Cerebellar cortex (tissue), 1 donor: ENCODE measurements at regions not wholly inside any gene's neighbourhood (a gene's known extent, or its start where the extent isn't known, plus 50 kb on each side); places are given as distances from the start of the nearest gene placed in this dataset.
"Not testable (repeated sequence)": the region's sequence is repeated elsewhere in the genome, so short reads cannot be mapped to it uniquely, and the experiment has no call there.

Experiments used
- DNase-seq: peaks from one replicate; pipeline ENCODE4 v3.0.0-alpha.2; 2015; ENCODE audit warnings: low spot score

- DNase-seq: no peak
Measured at GRCh38 chr7:109460296-109460695, 890.6 kb downstream of the DNAJB9 start.

- no peak for DNase-seq
Measured at GRCh38 chr7:109462171-109462570, 892.5 kb downstream of the DNAJB9 start.

GRCh38 chr7:109467729-109468128 lies 898.1 kb downstream of the DNAJB9 start:
- not testable (repeated sequence) for DNase-seq

GRCh38 chr7:109473172-109473571 lies 903.5 kb downstream of the DNAJB9 start:
- no peak for DNase-seq

- DNase-seq: no peak
Measured at GRCh38 chr7:109476409-109476808, 906.7 kb downstream of the DNAJB9 start.

- DNase-seq: no peak
Measured at GRCh38 chr7:109479388-109479787, 909.7 kb downstream of the DNAJB9 start.

- not testable (repeated sequence) for DNase-seq
Measured at GRCh38 chr7:109490607-109491006, 920.9 kb downstream of the DNAJB9 start.

- no peak for DNase-seq
Measured at GRCh38 chr7:109497053-109497452, 927.4 kb downstream of the DNAJB9 start.

GRCh38 chr7:109498131-109498530 lies 928.5 kb downstream of the DNAJB9 start:
- no peak for DNase-seq

- no peak for DNase-seq
Measured at GRCh38 chr7:109503421-109503820, 933.7 kb downstream of the DNAJB9 start.

GRCh38 chr7:109522585-109522984 lies 952.9 kb downstream of the DNAJB9 start:
- no peak for DNase-seq

- DNase-seq: no peak
Measured at GRCh38 chr7:109527833-109528232, 958.2 kb downstream of the DNAJB9 start.

- no peak for DNase-seq
Measured at GRCh38 chr7:109529712-109530111, 960.0 kb downstream of the DNAJB9 start.

- no peak for DNase-seq
Measured at GRCh38 chr7:109532262-109532992, 962.8 kb downstream of the DNAJB9 start.

- DNase-seq: no peak
Measured at GRCh38 chr7:109545686-109546085, 976.0 kb downstream of the DNAJB9 start.

- DNase-seq: peak; percentile 4
Measured at GRCh38 chr7:109549471-109550193, 980.0 kb downstream of the DNAJB9 start.

- DNase-seq: no peak
Measured at GRCh38 chr7:109552017-109552416, 982.3 kb downstream of the DNAJB9 start.

GRCh38 chr7:109577265-109577664 lies 1007.6 kb downstream of the DNAJB9 start:
- no peak for DNase-seq

- no peak for DNase-seq
Measured at GRCh38 chr7:109579901-109580300, 1010.2 kb downstream of the DNAJB9 start.

GRCh38 chr7:109582211-109582610 lies 1012.5 kb downstream of the DNAJB9 start:
- DNase-seq: no peak

GRCh38 chr7:109596948-109597347 lies 1027.3 kb downstream of the DNAJB9 start:
- not testable (repeated sequence) for DNase-seq

- no peak for DNase-seq
Measured at GRCh38 chr7:109611656-109612055, 1042.0 kb downstream of the DNAJB9 start.

- DNase-seq: no peak
Measured at GRCh38 chr7:109616551-109617069, 1046.9 kb downstream of the DNAJB9 start.
